ENCODE measurements at regions not wholly inside any gene's neighbourhood (a gene's known extent, or its start where the extent isn't known, plus 50 kb on each side); places are given as distances from the start of the nearest gene placed in this dataset.

DNA sequence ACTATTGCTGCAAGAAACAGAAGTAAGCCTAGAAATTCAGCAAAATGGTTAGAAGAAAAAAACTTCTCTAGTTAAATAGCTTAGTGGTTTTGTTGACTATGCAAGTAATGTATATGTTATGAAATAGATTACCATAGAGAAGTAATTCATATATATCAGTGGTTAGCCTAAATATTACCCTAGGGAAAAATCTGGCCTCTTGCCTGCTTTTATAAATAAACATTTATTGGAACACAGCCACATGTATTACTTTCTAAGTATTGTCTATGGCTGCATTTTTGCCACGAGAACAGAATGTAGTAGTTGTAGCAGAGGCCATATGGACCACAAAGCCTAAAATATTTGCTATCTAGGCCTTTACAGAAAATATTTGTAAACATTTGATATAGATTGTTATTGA is 1471.7 kb upstream of the PRR20A start:
- DNase-seq (ENCODE audit: low read depth) = no peak

DNA sequence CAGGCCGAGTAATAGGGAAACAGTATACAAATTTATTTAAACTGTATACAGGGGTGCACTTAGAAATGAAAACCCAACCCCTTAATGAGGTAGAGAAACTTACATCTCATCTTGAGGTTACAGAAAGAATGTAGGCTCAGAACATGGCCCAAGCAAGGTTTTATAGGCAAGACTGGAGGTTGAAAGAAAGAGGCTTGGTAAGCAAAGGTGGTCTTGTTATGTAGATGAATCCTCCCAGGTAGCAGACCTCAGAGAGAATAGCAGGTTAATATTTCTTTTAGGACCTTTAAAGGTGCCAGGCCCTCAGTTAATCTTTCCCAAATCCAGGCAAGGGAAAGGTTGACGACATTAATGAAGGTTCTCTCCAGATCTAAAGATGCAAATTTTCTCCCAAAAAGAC is 1466.8 kb upstream of the PRR20A start:
- no peak for DNase-seq (ENCODE audit: low read depth)

DNA sequence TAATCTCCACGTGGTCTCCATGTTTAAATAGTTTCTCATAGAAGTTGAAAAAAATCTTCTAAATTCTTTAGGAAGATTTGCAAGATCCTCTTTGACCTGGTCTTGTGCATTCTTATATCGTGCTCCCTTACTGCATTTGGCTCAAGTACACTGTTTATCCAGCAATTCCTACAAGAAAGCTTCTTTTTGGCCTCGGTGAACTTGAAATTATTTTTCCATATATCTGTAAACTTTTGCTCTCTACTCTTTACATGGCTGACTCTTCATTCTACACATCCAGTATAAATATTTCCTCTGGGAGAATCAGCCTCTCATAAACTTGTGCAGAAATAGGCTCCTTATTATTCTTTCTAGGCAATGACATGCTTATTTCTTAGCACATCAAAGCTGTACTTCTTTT is 1457.9 kb upstream of the PRR20A start:
- DNase-seq (ENCODE audit: low read depth) = no peak

DNA sequence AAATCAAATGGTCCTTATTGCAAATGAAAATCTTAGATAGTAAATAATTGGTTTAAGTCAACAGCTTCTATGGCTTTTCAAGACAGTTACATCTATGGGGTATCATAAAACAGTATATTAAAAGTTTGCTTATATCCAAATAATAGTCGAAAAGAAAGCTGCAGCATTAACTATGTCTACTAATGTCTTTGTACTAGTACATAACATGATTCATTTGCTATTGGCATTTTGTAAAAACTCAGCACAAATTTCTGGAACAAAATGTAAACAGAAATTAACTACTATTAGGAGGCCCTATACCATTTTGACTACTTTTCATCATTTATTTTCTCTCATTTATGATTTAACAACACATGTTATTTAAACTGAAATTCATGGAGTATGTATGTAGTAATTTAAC is 1435.2 kb upstream of the PRR20A start:
- no peak for DNase-seq (ENCODE audit: low read depth)

DNA sequence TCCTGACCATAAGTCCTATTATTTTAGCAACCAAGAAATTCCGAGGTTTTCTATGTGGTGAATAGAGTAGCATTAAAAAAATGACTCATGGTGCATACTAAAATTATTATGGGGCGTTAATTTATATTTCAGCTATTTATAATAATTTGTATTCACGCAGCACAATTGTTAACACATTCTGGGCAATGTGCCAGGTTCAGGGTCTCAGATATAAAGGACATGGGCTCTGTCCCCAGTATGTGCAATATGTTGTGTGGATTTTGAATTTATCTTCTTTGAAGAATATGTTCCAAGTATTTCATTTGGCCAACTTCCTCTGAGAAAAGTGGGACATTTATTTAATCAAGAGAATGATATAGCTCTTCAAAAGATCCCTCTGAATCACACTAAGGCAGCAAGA is 1434.7 kb upstream of the PRR20A start:
- no peak for DNase-seq (ENCODE audit: low read depth)

DNA sequence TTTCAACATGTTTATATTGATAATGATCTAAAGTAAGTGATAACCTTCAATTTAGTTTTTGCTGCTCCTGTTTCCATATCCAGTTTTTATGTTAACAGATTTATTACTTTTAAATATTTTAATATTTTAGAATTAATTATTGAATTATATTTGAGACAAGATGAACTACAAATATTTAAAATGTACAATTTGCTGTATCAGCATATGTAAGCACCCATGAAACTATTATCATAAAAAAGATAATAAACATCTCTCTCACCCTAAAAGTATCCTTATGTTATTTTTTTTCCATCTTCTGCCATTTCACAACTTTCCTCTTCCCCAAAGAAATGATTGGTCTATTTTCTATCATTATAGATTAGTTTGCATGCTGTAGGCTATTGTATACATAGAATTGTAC is 1426.6 kb upstream of the PRR20A start:
- DNase-seq (ENCODE audit: low read depth) = no peak

DNA sequence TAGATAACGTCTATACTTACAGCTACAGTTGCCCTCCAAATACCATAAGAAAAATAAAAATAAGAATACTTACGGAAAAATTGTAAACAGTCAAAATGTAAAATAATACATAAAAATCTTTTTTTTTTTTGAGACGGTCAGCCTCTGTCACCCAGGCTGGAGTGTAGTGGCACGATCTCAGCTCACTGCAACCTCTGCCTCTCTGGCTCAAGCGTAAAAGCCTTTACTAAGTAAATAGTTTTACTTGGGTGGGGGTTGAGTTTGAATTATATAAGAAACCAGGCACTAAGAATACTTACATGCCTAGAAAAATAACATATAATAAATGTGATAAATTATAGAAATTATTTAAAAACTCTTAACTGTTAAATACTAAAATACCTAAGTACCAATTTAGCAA is 1413.0 kb upstream of the PRR20A start:
- DNase-seq (ENCODE audit: low read depth) = no peak

DNA sequence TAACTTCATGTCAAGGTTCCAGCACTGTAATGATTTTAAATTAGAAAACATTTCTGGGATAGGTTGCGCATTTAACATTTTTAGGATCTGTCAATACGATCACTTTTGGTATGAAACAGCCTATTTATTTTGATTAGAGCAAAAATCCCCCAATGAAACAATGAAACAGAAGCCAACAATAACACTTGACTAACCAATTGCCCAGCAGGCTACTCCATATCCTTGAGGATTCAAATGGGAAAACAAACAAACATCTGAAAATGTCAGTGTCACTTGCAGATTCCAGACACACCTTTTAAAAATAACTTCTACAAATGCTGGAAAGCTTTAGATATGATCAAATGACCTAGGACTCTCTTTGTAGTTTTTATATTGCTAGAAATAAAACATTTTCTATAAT is 1412.5 kb upstream of the PRR20A start:
- DNase-seq (ENCODE audit: low read depth) = no peak

DNA sequence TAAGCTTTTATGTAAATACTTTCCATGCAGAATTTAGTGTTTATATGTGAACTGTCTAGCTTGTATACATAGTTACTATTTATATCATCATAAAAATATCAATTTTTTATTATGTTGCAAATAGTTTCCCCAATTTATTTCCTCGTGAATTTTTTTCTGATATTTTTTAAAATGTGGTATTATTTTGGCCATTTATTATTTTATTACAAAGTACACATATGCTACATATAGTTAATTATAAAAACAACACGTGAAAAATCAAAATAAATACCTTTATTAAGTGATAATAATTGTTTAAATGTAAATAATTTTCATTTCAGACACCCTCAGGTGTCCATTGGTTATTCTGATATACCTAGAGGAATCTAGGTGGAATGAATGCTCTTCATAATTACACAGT is 1394.9 kb upstream of the PRR20A start:
- DNase-seq (ENCODE audit: low read depth) = no peak

DNA sequence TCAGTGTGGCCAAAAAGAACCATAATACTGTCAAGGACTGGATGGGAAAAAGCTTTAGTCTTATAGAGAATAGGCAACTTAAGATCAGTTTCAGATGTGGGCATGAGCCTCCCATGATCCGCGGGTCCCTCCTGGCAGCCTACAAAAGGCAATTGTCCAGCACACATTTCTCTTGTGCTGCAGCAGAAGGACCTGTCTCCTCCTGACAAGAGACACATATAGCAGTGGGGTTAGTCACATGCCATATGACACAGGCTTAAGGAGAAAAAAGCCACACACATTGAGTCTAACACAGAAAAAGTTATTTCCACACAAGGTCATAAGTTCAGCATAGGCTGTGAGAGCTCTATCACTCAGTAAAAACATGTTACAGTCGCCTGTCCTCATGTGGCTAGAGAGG is 1378.7 kb upstream of the PRR20A start:
- no peak for DNase-seq (ENCODE audit: low read depth)

DNA sequence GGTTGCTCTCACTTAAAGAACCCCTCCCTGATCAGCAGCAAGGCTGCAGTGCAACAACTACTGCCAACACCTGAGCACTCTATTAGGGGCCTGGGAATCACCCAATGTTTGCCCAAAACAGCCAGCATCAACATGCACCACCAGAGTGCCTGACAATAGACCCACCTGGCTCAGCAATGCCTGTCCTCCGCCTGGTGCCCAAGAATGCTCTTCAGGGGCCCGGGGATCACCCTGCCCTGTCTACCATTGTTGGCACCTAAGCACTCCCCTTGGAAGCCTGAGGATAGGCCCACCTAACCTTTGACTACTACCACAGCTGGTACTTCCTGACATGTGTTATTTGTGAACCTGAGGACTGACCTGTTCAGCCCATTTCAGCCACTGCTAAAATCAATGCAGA is 1363.1 kb upstream of the PRR20A start:
- no peak for DNase-seq (ENCODE audit: low read depth)

DNA sequence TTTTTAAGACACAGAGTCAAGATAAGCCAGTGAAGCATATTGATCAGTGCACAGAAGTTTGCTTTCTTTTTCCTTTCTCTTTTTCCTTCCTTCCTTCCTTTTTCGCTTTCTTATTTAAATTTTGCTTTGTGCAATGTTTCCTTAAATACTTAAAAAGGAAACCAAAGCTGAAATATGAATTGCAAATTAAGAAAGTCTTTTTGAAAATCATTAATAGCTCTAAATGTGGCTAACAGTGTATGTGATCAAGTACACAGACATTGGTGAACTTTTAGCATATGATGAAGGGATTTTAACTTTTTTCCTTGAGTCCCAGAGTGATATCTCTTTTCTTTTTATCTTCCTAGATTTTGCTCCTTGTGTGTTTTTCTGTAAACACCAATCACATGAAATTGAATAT is 1356.9 kb upstream of the PRR20A start:
- no peak for DNase-seq (ENCODE audit: low read depth)

DNA sequence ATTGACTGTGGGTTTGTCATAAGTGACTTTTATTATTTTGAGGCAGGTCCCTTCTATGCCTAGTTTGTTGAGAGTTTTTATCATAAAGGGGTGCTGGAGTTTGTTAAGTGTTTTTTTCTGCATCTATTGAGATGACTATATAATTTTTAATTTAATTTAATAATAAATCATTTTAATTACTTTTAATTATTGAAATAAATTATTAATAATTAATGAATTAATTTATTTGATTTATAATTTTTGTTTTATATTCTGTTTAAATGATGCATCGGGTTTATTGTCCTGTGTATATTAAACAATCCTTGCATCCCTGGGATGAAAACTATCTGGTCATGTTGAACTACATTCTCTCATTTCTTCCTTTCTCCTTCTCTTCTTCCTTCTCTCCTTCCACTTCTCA is 1352.2 kb upstream of the PRR20A start:
- no peak for DNase-seq (ENCODE audit: low read depth)

DNA sequence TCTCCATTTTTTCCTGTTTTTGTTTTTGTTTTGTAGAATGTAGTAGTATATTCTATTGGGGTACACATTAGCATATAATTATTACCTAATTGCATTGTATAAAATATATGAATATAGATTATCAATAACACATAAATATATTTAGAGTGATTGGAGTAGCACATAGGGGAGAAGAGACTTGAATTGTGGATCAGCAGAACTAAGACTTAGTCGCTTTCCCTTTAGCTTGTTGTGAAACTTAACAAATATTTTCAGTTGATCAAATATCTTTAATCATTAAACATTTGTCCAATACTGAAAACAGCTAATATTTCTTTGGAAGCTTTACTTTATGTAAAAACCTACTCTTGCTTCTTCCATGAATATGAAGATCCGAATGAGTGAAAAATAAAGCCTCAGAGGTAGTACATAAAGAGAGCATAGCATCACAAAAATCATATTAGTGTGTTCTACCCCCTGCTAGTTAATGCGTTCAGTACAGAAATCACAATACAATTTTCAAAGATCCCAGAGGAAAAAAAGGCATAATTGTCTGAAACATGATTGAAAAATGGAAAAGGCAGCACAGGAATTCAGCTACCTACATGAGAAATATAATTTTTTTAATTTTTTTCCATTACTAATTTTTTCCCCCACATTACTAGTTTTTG is 1348.0 kb upstream of the PRR20A start:
- no peak for DNase-seq (ENCODE audit: low read depth)

DNA sequence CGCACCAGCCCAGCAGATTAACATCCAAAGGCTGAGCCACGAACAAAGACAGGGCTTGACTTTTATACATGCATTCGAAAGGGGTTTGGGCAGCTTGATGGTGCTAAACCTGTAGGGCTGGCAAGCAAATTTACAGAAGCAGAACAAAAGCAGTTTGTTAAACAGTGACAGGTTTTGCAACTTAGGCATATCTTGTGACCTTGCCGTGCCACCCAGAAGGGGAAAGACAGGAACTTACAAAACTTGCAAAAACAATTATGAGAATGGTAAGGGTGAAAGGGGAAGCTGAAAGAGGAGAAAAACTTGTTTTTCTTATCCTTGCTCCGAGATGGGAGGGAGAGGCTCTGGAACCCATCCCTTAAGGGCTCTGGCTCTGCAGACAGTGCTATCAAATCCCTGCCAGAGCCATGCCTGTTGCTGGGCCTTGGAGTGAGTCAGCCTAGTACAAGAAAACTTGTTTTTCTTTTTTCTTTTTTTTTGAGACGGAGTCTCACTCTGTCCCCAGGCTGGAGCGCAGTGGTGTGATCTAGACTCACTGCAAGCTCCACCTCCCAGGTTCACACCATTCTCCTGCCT is 1325.2 kb upstream of the PRR20A start:
- no peak for DNase-seq (ENCODE audit: low read depth)

DNA sequence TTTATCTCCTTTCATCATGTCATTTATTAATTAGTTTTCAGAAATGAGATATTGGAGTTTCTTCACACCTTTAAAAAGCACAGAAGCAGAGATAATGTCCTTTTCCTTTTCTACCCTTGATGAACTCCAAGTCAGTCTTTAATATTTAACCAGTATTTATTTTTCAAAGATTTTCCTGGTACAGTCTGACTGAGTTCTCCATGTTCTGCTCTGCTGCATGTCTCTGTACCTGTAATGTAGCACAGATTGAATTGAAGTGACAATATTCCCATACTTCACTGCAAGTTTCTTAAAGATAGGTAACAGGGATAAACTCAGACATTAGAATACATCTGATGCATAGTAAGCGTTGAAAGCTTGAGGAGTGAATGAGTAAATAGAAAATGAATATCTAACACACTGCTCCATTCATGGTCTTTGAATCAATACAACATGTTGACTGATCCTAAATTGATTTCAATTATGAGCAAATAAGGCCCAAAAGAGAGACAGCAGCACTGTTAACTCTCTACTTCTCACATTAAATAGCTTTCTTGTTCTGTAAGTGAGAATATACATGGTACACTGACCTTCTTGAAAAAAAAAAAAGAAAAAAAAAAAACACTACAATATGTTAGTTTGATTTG is 1323.6 kb upstream of the PRR20A start:
- DNase-seq (ENCODE audit: low read depth) = no peak

DNA sequence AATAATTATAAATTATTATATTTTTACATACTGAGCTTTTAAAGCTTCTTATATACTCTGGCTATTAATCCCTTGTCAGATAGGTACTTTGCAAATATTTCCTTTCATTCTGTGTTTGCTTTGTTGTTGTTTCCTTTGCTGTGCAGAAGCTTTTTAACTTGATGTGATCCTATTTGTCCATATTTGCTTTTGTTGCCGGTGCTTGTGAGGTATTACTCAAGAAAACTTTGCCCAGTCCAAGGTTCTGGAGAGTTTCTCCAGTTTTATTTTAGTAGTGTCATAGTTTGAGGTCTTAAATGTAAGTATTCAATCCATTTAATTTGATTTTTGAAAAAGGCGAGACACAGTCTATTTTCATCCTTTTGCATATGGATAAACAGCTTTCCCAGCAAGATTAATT is 1319.9 kb upstream of the PRR20A start:
- no peak for DNase-seq (ENCODE audit: low read depth)

DNA sequence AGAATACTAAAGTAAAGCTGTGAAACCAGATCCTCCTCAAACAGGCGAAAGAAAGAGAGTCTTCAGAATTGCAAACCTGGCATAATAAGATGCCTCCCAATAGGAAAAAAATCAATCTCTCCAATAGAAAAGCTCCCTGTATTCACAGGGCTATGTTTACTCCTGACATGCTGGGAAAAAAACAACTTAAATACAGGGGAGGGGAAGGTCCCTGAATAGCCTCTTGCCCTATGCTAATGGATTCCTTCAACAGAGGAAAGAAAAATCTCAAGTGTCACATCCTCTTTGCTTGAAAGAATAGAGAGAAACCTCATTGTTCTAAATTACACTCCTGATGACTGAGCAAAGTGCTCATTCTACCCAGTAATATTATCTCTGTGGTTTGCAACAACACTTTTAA is 1271.1 kb upstream of the PRR20A start:
- DNase-seq (ENCODE audit: low read depth) = no peak

DNA sequence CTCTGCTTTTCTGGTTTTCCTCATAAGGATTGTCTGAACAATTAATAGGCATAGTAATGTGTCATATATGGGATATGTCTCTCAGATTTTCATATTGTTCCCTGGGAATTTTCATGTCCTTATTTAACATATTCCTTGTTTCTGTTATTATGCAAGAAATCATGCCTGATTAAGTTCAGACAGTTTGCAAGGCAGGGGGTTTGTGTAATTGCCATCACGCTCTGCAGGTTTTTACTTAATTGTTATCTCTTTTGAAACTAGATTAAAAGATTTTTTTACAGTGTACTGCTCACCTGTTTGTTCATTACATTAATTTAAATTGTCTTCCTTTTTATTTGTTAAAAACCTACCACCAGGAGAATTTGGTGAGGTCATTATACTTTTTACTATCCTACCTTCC is 1253.2 kb upstream of the PRR20A start:
- DNase-seq (ENCODE audit: low read depth) = no peak

DNA sequence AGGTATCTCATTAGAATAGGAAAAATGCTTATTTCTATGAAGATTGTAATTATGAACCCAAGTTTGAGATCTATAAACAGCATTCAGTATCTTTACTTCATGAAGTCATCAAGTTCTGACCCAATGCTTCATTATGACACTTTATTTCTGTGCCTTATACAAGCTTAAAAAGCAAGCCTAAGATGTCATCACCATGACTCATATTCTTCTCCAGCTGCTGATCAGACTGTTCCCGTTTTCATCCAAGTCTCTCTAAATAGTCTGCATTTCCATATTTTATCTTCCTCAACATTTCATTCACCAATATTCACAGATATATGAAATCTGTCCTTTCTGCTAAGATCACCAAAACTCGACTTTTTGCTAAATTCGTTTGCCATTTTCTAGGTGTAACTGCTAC is 1247.2 kb upstream of the PRR20A start:
- DNase-seq (ENCODE audit: low read depth) = no peak

DNA sequence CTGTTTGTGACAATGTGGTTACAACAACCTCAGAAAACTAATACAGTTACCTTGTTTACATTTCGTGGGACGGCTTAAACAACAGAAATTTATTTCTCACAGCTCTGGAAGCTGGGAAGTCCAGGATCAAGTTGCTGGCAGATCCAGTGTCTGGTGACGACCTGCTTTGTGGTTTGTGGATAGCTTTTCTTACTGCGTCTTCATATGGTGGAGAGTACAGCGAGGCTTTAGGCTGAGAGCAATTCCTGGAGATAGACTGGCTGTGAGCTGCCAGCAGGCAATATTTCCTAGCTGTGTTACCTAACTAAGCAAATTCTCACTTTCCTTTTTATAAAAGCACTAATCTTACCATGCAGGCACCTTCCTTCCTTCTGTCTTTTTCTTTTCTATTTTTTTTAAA is 1203.5 kb upstream of the PRR20A start:
- no peak for DNase-seq (ENCODE audit: low read depth)

DNA sequence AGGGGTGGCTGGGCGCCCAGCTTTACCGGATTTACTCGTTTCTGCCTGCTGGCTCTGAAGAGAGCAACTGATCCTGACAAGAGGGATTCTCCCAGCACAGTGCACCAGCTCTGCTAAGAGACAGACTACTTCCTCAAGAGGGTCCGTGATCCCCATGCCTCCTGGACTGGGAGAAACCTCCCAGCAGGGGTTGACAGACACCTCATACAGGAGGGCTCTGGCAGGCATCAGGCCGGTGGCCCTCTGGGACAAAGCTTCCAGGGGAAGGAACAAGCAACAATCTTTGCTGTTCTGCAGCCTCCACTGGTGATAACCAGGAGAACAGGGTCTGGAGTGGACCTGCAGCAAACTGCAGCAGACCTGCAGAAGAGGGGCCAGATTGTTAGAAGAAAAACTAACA is 1192.5 kb upstream of the PRR20A start:
- DNase-seq (ENCODE audit: low read depth) = no peak

DNA sequence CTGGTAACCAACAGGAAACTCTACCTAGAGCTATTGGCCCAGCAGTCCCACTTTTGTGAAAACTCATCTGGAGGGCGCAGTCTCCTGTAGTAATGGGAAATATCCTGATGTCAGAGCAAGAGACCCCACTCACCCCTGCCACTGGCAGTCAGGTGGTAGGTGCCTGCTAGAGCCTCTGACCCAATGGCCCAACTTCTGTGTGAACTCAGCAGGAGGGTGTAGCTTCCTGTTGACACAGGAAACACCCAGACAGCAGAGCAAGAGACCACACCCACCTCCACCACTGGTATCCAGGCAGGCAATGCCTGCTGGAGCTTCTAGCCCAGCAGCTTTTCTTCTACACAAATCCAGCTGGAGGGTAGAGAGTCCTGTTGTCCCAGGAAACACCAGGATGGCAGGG is 1176.8 kb upstream of the PRR20A start:
- DNase-seq (ENCODE audit: low read depth) = no peak

DNA sequence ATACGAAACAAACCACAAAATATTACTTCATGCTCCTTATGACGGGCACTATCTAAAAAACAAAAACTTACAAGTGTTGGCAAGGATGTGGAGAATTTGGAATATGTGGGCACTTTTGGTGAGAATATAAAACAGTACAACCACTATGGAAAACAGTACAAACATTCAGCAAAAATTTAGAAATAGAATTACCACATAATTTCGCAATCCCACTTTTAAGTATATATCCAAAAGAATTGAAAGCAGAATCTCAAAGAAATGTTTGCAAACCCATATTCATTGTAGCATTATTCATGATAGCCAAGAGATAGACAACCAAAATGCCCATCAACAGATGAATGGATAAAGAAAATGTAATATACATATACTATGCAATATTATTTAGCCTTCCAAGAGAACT is 1173.7 kb upstream of the PRR20A start:
- DNase-seq (ENCODE audit: low read depth) = no peak

Measured in activated gamma-delta T cell treated with anti-CD3 and anti-CD28 coated beads, Interleukin-2, amount 50 U/mL, for 16 hours (primary cell).